HG02610 (cell line): ENCODE measurements at regions not wholly inside any gene's neighbourhood (a gene's known extent, or its start where the extent isn't known, plus 50 kb on each side); places are given as distances from the start of the nearest gene placed in this dataset.
"Not testable (repeated sequence)": the region's sequence is repeated elsewhere in the genome, so short reads cannot be mapped to it uniquely, and the experiment has no call there.

Experiments
- ATAC-seq: cut with Tn5 transposase; IDR thresholded peaks from one replicate; pipeline ENCODE4 v1.9.1; 2021; ENCODE audit warnings: mild to moderate bottlenecking, moderate library complexity; ENCODE audit not compliant: unreplicated experiment

DNA sequence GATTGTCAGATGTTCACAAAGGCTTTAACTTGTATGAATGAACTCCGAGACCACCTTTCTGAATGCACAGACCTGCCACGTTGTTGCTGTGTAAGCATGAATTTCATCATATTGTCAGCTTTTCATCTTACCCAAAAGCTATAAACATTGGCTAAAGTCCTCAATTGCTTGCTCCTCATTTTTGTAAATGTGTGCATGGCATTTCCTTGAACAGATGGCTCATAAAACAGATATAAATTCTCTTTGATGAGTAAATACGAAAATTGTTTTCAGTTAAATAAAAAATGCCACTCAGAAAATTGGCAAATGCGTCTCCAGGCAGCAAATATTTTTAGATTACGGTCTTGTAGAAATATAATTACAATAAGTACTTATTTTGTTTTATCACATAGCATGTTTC is 226.0 kb upstream of the NDN start:
- ATAC-seq: no peak

DNA sequence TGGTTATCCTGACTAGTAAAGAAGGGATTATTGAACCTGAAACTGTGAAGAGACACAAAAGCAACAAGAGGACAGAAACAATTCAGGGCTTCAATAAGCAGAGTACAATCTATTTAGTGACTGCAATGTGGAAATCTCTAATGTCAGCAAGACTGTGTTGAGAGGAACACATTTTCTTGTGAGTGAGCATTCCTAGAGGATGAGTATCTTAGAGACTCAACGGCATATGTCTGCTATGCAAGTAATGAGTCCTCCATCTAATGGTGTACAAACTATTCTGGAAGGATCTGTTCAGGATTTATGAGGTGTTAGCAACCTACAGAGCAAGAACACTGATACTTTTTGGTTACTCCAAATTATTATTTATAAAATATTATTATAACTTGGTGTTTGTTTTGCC is 226.5 kb upstream of the NDN start:
- no peak for ATAC-seq

DNA sequence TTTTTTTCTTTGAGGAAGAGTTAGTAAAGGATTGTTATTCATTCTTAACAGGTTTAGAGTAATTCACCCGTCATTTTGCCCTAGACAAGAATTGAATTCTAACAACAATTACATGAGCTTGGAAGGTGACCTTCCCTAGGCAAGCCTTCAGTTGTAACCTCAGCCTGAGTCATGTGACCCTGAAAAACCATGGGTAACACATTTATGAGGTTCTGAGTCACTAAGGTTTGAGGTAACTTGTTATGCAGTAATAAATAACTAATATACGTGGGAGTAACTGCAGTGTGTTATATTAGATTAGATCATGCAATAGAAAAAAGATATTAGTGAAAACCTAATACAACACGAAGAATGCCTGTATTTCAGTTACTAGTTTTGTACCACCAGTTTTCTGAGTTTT is 237.6 kb upstream of the NDN start:
- no peak for ATAC-seq

DNA sequence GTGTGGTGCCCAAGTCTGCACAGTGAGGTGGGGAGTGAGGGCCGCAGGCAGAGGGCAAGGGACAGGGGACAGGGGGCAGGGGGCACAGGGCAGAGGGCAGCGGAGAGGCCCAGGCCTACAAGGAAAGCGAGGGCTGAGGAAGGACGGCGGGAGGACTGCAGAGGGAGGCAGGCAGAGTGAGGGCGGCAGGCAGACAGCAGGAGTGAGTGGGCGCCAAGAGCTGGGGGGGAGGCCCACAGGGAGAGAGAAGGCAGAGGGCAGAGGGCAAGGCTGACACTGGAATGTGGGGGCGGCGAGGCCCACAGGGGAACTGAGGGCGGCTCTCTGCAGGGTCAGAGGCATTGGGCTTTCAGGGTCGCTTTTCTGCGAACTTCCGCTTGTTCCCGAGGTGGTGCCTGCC is 267.8 kb upstream of the NDN start:
- no peak for ATAC-seq

GRCh38 chr15:23983500-23984259 is 296.6 kb upstream of the NDN start:
- no peak for ATAC-seq

DNA sequence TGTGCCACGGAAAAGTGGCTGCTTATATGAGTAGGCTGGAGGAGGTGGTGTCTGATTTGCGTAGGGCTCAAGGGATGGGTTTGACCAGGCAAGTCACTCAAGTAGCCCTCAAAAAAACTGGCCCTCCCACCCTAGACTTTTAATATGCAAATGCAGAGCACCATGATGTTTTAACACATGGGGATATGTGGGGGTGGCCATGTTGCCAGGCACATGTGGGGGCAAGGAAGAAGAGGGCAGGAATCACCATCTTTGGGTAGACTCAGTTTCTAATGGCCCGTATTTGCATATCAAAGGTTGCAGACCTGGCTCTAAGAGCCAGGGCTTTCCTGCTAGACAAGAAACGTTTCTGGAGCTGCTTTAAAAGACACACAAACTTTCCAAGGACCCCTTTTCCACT is 307.2 kb upstream of the NDN start:
- no peak for ATAC-seq

- ATAC-seq: no peak
Measured at GRCh38 chr15:23998056-23998455, 311.0 kb upstream of the NDN start.

DNA sequence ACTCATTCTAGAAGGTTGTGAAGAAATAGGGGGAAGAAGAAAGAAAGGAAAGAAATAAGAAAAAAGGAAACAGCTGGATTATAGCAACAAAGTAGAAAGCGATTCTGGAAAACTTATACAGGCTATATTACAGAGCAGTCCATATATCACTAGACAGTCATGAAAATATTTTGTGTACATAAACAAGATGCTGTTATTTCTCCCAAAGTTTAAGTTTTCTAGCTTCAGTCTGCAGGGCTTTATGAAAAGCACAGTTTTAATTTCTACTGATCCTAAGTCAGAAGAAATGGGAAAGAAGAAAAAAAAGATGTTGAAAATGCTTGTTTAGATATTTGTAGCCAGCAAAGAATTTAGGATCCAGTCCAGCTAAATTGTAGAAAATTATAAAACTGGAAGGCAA is 321.4 kb upstream of the NDN start:
- no peak for ATAC-seq

- ATAC-seq: no peak
Measured at GRCh38 chr15:24017470-24017869, 330.4 kb upstream of the NDN start.

DNA sequence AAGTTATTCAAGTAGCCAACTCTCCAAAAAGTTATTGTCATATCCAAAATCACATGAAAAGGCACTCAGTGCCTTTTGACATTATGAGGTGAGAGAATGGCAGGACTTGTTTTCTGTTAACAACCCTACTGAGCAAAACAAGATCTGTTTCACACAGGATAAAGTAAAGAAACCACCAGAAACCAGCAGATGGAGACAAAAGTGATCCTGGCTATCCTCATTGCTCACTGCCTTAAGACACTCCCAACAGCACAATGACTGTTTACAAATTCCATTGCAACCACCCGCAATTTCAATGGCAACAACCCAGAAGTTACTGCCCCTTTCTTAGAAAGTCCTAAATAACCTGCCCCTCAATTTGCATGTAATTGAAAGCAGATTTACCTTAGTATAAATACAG is 352.6 kb upstream of the NDN start:
- no peak for ATAC-seq

GRCh38 chr15:24054547-24055245 is 367.6 kb upstream of the NDN start:
- no peak for ATAC-seq

DNA sequence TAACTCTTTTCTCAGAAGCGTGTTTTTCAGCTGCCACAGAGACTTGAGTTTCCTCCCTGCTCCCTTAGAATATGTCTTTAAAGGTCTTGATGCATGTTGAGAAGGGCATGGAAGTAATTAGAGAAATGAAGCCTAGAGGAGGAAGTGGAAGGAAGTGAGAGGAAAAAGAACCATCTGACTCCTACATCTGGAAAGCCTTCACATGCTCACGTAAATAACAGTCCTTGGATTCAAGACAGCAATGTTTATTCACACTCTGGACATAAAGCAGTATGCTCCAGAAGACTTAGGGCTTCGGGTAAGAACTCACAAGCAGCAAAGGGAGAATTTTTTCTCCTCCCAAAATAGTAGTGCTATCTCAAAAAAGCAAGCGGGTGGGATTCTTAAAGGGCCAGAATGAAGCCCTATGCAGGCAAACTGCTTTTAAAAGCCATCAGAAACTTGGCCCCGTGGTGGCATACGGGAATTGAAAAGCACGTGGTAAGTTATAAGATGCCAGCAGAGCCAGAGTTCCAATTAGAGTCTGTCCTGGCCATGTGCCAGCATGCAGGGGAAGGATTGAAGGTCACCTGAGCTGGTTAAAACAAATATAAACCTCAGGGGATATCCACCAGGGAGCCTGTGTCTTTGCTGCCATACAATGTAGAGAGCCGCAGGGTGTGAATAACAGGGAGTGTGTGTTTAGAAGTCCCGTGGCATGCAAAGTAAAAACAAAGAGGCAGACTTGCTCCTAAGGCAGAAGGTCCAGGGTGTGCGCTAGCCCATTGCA is 380.8 kb upstream of the NDN start:
- no peak for ATAC-seq

GRCh38 chr15:24075420-24076089 is 388.4 kb upstream of the NDN start:
- no peak for ATAC-seq

DNA sequence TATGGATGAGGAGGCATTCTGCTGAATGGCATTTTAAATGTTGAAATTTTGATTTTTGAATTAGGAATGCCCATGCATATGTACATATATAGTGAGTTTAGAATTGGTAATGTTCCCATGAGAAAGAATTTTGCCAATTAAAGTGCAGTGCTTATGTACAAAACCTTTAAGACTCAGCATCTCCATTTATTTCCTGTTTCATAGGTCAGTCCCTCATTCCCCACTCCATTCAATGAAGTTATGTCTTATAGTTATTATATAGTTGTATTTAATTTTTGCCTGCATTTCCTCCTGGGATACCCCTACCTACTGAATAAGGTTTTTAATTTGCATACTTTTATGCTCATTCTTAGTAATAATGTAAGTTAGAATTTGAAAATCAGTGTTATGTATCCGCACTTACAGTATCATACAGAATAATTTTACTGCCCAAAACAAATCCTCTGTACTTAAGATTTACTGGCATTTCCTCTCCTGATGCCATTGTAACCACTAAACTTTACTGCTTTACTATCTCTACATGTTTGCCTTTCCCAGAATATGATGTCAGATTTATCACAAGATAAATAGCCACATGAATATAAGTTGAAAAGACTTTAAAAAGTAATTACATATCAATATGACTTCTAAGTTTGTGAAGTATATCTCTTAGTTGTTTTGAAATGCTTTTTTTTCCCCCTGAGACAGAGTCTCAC is 389.1 kb upstream of the NDN start:
- ATAC-seq: no peak

DNA sequence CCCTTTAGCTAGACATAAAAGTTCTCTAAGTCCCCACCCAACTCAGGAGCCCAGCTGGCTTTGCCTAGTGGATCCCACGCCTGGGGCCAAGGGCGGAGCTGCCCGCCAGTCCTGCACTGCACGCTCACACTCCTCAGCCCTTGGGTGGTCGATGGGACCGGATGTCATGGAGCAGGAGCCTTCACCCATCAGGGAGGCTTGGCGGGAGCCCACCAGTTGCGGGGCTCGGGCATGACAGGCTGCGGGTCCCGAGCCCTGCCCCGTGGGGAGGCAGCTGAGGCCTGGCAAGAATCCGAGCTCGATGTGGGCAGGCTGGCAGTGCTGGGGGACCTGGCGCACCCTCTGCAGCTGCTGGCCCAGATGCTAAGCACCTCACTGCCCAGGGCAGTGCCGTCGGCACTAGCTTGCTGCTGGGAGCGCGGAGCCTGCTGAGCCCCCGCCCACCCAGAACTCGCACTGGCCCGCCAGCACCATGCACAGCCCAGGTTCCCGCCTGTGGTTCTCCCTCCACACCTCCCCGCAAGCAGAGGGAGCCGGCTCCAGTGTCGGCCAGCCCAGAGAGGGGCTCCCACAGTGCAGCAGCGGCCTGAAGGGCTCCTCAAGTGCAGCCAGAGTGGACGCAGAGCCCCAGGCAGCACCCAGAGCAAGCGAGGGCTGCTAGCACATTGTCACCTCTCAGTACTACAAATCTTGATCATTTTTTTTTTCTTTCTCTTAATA is 391.4 kb upstream of the NDN start:
- no peak for ATAC-seq

- ATAC-seq: not testable (repeated sequence)
Measured at GRCh38 chr15:24088941-24089340, 401.8 kb upstream of the NDN start.

GRCh38 chr15:24101503-24101902 is 414.4 kb upstream of the NDN start:
- ATAC-seq: not testable (repeated sequence)

- ATAC-seq: not testable (repeated sequence)
Measured at GRCh38 chr15:24107524-24107923, 420.4 kb upstream of the NDN start.

DNA sequence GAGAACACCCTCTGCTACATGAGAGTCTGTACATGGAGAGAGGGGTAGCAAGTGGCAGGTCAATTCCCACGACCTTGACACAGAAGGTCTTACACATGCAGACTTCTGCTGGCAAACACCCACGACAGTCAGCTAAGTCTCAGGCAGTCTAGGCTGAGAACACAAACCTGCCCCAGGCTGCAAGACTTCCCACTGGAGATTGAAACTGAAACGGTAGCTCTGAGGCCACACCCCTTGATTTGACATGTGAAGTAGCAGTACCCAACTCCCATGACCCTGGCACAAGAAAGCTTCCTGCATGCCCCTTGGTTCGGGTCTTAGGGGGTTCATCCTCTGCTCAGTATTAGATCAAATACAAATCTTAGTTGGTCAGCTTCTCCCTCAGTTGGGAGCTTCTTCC is 420.8 kb upstream of the NDN start:
- not testable (repeated sequence) for ATAC-seq

DNA sequence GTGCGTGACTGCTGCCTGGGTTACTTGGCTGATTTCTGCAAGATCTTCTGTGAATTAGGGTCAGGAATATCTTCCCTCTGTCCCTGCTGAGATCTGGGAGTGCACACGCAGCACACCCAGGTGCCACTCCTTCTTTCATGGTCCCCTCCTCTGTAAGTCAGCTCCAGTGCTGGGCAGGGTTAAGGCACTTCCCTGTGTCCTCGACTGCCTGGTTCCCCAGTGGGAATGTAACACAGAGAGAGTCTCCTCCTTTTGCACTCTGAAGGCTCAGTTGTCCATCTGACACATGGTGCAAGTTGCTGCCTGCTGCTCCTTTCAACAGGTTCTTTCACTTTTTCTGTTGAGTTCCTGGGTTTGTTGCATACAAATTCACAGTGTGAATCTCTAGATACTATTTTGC is 421.2 kb upstream of the NDN start:
- ATAC-seq: not testable (repeated sequence)
